ENCODE measurements at regions not wholly inside any gene's neighbourhood (a gene's known extent, or its start where the extent isn't known, plus 50 kb on each side); places are given as distances from the start of the nearest gene placed in this dataset.

DNA sequence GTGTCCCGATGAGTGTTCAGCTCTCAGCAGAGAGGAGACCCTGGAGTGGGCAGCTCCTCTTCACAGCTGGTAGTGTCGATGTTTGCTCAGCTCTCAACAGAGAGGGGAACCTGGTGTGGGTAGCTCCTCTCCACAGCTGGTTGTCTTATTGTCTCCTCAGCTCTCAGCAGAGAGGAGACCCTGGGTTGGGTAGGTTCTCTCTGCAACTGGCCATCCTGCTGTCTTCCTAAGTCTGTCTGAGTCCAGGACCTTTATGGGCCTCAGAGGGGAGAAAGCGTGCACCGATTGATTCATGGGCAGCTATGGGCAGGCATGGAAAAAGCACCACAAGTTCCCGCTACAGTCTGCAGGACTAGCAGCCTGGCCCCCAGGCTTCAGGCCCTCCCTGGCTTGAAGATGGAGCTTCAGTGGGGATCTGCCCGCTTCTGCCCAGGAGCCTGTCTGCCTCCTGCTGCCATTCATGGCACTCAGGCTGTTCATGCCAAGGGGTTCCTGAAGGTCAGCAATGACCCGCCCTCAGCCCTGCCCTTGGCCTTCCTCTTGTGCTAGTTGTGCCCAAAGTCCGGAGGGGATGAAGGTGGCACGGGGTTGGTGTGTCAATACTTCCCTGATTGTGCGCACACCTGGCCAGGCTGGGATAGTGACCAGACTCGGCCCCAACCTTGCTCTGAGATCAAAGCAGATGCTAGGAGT, 224.2 kb downstream of the KCNC2 start:
- TF ChIP-seq CTCF (IDR thresholded peaks at IDR 0.05 in 4 of 5, conservative IDR thresholded peaks at IDR 0.05 in 1 of 5) (no peak), POLR2A (IDR thresholded peaks at IDR 0.05) (no peak)
- Histone ChIP-seq H3K4me3 (no peak overlapping the region), H3K4me1 (peaks cover 0 to 14% of the 10 kb centered on the region in 2 donors), H3K27me3 (no peaks in the 10 kb centered on the region), H3K36me3 (no peaks in the 10 kb centered on the region), H3K9me3 (no peaks in the 10 kb centered on the region), H3K27ac (no peak overlapping the region)
- DNase-seq (no peak), ATAC-seq (no peak)
- intact Hi-C loops (cut with DNase I; ENCODE audit: low total_unique reads) (no loop called here), in situ Hi-C loops (cut with MboI; ENCODE audit: low sequenced_read_pairs in 4 of 4) (no loop called here)

GRCh38 chr12:74985986-74986319, 223.7 kb downstream of the KCNC2 start:
- Histone ChIP-seq H3K36me3 (no peaks in the 10 kb centered on the region), H3K27ac (no peak overlapping the region), H3K4me1 (peaks cover 0 to 11% of the 10 kb centered on the region in 2 donors), H3K27me3 (no peaks in the 10 kb centered on the region), H3K9me3 (no peaks in the 10 kb centered on the region), H3K4me3 (no peak overlapping the region)
- DNase-seq (no peak), ATAC-seq (no peak)
- TF ChIP-seq POLR2A (IDR thresholded peaks at IDR 0.05) (no peak), CTCF (IDR thresholded peaks at IDR 0.05 in 4 of 5, conservative IDR thresholded peaks at IDR 0.05 in 1 of 5) (no peak)
- in situ Hi-C loops (cut with MboI; ENCODE audit: low sequenced_read_pairs in 4 of 4): no loop called here
- intact Hi-C loops (cut with DNase I; ENCODE audit: low total_unique reads): no loop called here

DNA sequence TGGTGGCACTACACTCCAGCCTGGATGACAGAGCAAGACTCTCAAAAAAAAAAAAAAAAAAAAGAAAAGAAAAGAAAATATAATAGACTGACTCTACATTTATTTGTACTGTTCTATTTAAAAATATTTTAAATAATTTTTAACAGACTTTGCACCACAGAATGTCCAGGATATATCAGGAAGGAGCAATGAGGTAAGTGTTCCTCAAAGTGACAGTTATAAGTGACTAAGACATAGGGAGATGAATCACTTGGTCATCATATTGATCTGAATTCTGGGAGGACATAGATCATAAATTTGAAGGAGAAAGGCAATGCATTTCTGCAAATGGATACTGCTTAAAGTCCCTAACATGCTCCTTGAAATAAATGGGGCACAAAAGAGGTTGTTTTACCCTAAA, 221.5 kb downstream of the KCNC2 start:
- TF ChIP-seq CTCF (IDR thresholded peaks at IDR 0.05 in 4 of 5, conservative IDR thresholded peaks at IDR 0.05 in 1 of 5) (no peak), POLR2A (IDR thresholded peaks at IDR 0.05) (no peak)
- ATAC-seq: no peak
- Histone ChIP-seq H3K27me3 (no peaks in the 10 kb centered on the region), H3K4me3 (no peak overlapping the region), H3K9me3 (no peaks in the 10 kb centered on the region), H3K36me3 (no peaks in the 10 kb centered on the region), H3K4me1 (no peaks in the 10 kb centered on the region), H3K27ac (no peak overlapping the region)
- intact Hi-C loops (cut with DNase I; ENCODE audit: low total_unique reads) (no loop called here), in situ Hi-C loops (cut with MboI; ENCODE audit: low sequenced_read_pairs in 4 of 4) (no loop called here)
- DNase-seq: no peak

Data from gastrocnemius medialis (tissue), 4 donors.